ENCODE measurements at regions not wholly inside any gene's neighbourhood (a gene's known extent, or its start where the extent isn't known, plus 50 kb on each side); places are given as distances from the start of the nearest gene placed in this dataset.
"Not testable (repeated sequence)": the region's sequence is repeated elsewhere in the genome, so short reads cannot be mapped to it uniquely, and the experiment has no call there.

- not testable (repeated sequence) for TF ChIP-seq CTCF, POLR2A (IDR thresholded peaks at IDR 0.05)
Measured at GRCh38 chr4:18688351-18688750, 666.8 kb upstream of the LCORL start.
